ENCODE measurements at regions not wholly inside any gene's neighbourhood (a gene's known extent, or its start where the extent isn't known, plus 50 kb on each side); places are given as distances from the start of the nearest gene placed in this dataset.
A peak's percentile ranks its signal among the peaks of the same experiment; 100 is the strongest.
"Not testable (repeated sequence)": the region's sequence is repeated elsewhere in the genome, so short reads cannot be mapped to it uniquely, and the experiment has no call there.

DNA sequence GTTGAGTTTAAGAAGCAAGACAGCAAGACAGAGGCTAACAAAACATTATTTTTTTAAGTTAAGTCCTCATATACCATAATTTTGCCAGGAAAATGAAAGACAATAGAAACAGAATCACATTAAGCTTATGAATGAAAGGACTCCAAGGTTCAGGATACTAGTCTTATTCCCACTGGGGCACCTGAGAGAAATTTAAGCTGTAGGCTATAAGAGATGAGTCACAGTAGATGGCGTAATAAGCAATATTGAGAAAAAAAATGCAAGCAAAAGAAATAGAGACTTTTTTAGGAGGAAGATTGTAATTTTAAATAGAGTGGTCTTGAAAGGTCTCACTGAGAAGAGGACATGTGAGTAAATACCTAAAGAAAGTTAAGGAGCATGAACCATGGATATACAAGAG lies 57.1 kb upstream of the KIF2B start:
- no peak for DNase-seq
- intact Hi-C loops (cut with DNase I), result no loop called here

DNA sequence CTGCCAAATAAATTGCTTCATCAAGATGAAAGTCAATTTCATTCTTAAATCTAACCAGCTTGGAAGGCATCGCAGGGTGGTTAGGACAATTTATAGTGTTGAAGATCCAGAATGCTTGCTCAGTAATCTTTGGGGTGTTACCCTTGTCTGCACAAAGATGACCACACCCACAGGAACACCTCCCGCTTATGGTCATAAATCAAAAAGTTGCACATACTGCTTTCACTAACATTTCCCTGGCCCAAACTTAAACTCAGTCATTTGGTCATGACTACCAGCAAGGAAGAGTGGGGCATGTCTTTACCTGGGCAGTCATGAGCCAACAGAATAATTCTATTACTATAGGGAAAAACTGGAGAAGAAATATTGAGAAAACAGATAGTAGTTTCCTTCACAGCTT lies 57.6 kb upstream of the KIF2B start:
- no peak for DNase-seq
- intact Hi-C loops (cut with DNase I), result no loop called here

DNA sequence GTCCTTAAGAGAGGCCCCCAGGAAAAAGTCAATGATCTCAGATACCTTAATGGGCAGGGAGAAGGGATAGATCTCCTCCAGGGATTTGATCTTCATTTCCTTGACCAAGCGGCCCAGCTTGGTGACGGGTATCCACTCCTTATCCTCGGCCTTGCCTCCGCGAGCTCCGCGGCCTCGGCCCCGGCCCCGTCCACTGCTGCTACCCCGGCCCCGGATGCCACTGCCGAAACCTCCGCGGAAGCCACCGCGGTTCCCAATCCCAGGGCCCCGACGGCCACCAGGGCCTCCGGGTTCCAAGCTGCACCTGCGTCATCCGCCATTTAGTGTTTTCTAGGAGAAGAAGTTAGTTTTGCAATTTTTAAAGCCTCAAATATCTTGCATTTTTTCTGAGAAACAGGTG lies 65.2 kb upstream of the KIF2B start:
- no peak for DNase-seq
- intact Hi-C loops (cut with DNase I), result no loop called here

DNA sequence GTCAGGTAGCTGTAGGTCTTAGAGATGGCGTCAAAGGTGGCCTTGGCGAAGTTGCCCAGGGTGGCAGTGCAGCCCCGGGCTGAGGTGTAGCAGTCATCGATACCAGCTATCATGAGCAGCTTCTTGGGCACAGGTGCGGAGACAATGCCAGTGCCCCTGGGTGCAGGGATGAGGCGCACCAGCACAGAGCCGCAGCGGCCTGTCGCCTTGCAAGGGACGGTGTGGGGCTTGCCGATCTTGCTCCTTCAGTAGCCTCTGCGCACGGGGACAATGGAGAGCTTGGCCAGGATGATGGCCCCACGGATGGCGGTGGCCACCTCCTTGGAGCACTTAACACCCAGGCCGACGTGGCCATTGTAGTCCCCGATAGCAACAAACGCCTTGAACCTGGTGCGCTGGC lies 65.6 kb upstream of the KIF2B start:
- intact Hi-C loops (cut with DNase I); DNase-seq: not testable (repeated sequence)

DNA sequence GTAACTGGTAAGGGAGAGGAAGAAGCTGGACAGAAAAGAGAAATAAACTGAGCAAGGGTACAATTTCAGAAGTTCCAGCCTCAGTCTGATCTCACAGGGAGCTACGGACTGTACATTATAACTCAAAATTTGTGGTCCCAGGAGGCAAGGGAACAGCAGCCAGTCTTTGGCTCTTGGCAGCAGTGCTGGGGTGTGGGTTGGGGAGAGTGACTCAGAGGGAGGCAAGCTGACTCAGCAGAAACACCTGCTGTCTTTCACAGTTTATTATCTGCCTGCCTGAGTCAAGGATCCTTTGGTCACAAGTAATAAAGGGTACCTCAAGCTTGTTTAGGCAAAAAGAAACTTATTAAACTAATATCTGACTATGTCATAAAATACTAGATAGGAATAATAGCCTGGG lies 73.5 kb upstream of the KIF2B start:
- peak in 41 of 42 donors; percentile 2 to 76 (median 36) for DNase-seq
- intact Hi-C loops (cut with DNase I), result no loop called here

DNA sequence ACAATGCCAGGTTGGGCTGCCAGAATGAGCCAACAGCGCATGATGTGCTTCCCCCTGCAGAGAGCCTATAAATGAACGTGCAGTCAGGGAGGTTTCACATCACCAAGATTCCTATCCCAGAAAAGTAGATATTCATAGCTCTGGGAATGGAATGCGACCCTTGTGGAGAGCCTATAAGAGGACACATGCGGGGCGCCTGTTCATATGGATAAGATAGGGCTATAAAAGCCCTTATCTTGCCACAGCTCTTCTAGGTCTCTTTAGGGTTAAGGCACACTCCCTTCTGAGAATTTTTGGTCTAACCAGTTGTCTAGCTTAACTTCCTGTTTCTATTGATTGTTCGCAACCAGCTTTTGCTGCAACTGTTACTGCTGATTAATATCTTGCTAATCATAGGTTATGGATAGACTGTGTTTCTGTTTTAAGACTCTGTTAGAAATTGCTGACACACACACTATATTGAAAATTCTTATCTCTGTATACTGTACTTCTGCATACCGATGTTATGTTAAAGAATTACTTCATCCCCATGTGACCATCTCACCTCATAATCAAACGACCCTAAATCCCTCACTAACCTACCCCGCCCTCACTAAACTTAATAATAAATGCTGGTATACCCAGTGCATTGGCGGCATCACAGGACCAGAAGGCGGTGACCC lies 74.4 kb upstream of the KIF2B start:
- DNase-seq; intact Hi-C loops (cut with DNase I): not testable (repeated sequence)

DNA sequence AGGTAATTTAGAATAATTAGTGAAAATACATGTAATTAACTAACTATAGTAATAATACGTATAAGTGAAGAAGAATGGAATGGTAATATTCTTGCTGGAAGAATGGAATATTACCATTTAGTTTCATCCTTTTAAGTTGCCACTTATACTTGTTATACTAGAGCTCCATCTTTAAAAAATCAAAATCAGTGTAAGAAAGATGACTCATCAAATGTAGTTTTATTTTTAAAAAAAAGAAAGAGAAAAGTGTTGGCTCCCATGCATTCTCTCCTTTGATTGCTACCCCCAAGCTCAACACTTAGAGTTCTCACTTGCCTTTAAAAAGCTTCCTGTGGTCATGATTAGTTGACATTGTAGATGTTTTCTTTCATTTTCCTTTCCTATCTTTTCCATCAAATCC lies 82.4 kb upstream of the KIF2B start:
- no peak for DNase-seq
- intact Hi-C loops (cut with DNase I), result no loop called here

DNA sequence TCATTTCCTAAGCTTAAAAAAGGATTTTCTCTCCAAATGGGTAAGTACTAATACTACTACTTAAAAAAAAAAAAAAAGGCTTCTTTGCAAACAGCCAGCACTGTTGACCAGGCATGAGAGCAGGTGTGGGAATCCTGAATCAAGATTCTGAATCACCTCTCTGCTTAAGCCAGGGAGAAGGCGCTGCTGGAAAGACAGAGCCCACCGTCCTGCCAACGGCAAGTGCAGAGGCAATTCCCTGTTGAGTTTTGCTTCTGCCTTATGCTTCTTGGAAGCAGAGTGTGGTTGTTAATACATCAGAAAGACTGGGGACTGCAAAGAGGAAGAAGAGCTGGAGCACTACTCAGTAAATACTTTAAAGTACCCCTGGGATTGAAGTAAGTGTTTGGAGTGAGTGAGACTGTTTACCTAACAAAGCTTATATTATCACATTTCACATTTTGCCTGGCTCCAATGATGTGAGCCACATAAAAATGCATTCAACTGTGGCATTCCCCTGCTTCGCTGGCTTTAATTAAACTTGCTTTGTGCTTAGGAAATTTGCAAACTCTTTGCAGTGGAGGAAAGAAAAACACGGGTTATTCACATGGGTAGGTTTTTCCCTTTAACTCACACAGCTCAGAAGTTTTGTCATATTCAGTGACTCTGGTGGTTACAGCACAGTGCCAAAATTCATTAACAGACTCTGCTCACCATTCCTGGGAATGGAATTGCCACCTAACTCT lies 86.0 kb upstream of the KIF2B start:
- intact Hi-C loops (cut with DNase I), result no loop called here

DNA sequence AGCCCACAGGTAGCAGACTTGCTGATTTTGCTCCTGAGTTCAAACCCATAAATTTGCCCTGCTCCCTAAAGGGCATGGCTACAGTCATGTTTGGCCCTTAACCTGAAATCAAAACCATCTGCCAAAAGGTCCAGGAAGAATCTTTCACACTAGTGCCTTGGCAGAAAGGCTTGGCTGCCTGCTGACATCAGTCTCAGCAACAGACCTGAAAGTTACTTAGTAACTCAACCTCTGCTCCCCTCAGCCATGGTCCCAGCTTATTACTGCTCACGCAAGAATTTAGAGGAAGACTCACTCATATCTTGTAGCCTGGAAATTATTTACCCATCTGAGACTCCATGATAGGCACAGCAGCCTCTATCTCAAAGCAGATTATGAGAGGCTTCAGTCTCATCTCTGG lies 98.0 kb upstream of the KIF2B start:
- intact Hi-C loops (cut with DNase I), result no loop called here
- DNase-seq, result no peak

More for the DNA sequence above, 86.0 kb upstream of the KIF2B start:
- DNase-seq, result no peak

DNA sequence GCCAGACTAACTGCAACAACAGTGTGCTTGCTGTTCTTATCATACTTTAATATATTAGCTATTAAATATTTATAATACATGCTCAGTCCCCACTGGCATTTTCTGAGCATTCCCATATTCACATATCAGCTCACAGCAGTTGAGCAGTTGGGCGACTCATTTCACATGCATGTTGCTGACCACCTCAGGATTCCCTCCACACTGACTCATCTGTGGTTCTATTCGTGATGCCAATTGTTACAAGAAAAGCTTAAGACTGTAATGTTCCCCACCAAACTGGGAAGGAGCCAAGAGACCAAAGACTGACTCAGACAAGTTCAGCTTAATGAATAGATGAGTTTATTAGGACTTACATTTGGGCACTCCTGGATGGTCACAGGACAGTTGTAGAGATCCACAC lies 100.3 kb upstream of the KIF2B start:
- DNase-seq, result no peak
- intact Hi-C loops (cut with DNase I), result no loop called here

DNA sequence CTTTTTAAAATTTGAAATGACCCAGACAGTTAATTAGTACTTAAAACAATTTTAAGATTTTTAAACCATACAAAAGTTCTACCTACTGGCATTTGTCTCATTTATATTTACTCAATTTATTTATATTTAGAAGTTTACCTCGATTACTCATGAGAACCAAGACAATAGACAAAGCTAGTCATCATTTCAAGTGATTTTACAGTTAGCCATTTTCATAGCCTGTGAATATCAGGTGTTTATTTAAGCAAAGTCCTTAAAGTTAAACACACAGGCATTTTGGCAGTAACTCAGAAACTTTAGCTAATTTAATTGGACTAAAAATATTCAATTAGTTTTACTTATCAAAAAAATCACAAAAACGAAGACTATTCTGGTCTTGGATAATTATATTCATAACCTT lies 101.6 kb upstream of the KIF2B start:
- no peak for DNase-seq
- intact Hi-C loops (cut with DNase I), result no loop called here

DNA sequence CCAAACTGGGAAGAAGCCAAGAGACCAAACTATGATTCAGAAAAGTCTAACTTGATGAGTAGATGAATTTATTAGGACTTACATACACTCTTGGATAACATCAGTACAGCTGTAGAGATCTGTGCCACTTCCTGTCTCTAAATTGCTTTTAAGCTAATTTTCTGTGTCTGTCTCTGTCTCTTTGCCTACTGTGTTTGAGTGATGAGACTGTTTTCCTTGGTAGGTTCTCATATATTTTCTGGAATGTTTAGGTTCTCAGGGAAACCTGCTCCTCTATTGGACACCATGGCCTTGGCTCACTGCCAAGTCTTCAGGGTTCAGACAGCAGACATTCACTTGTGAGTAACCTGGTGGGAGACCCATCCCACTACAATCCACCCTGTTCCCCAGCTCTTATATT lies 103.5 kb upstream of the KIF2B start:
- intact Hi-C loops (cut with DNase I), result no loop called here
- peak in 2 of 42 donors; percentile 2 to 43 for DNase-seq

DNA sequence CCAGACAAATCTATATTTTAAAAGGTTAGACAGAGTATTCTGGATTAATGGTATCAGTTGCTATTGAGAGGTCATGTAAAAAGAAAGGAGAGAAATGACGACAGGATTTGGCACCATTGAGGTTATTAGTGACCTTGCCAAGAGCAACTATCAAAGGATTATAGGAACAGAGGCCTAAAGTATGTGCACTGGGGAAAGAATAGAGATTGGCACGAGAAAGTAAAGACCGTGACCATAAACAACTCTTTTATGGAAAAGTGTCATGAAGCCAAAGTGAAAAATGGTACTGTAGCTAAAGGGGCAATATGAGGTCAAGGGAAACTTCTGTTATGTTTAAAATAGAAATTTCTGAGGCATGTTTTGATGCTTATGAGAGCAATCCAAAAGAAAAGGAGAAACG lies 115.2 kb upstream of the KIF2B start:
- intact Hi-C loops (cut with DNase I), result no loop called here
- DNase-seq, result no peak

DNA sequence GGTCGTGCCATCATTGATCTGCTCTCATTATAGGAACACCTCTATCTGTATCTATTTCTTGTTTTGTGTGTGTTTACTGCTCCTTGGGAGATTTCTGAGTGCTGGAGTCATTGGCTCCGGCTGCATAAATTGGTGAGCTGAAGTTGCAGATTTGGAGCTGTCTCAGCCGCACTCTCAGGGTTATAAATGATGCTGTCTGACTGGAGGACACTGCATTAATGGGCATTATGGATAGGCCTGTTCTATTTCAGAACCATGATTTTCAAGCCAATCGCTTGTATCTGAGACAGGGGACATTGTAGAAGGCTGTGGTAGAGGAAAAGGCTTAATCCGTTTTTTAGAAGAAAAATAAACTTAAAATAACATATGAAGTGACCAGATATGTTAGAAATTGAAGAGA lies 126.4 kb upstream of the KIF2B start:
- DNase-seq, result no peak
- intact Hi-C loops (cut with DNase I), result no loop called here

DNA sequence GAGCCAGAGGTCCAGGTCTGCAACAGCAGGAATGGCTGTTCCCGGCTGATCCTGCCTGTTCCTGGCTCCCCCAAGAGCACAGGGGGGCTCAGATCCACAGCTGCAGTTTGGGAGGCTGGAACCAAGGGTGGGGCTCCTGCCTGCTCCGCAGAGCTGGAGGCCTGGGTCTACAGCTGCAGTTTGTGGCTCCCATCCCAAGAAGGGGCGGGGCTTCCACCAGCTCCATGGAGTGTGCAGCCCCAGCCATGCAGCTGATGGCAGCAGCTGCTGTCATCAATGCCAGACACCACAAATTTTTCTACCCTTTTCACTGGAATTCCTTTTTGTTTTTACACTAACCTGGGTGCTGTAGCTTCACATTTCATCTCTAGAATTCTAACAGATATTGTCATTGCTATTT lies 135.4 kb upstream of the KIF2B start:
- intact Hi-C loops (cut with DNase I), result no loop called here

DNA sequence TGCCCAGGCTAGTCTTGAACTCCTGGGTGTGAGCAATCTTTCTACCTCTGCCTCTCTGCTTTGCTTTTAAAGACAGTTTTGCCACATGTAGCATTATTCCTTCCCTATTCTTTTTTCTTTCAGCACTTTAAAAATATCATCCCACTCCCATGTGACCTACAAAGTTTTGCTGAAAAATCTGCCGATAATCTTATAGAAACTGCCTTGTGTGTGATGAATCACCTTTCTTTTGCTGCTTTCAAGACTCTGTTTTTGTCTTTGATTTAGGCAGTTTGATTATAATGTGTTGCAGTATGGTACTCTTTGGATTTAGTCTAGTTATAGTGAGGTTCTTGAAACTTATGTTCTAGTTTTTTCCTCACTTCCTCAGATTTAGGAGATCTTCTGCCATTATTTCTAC lies 142.0 kb upstream of the KIF2B start:
- intact Hi-C loops (cut with DNase I), result no loop called here

More for the DNA sequence above, 135.4 kb upstream of the KIF2B start:
- DNase-seq, result no peak

DNA sequence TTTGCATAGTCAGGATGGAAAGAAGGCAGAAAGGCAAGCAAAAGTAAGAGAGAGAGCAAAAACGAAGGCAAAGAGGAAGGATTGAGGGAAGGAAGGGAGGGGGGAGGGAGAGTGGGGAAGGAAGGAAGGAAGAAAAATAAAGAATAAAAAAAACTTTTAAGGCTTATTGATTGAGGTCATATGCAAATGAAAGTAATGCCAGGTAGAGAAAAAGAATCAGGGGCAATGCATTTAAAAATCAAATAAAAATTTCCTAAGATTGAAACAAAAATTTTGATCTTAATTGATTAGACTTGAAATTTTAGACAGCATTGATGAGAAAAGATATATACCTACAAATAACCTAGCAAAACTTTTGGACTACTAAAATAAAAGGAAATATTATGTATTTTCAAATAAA lies 153.9 kb upstream of the KIF2B start:
- DNase-seq, result no peak
- intact Hi-C loops (cut with DNase I), result no loop called here

More for the DNA sequence above, 142.0 kb upstream of the KIF2B start:
- DNase-seq, result no peak

DNA sequence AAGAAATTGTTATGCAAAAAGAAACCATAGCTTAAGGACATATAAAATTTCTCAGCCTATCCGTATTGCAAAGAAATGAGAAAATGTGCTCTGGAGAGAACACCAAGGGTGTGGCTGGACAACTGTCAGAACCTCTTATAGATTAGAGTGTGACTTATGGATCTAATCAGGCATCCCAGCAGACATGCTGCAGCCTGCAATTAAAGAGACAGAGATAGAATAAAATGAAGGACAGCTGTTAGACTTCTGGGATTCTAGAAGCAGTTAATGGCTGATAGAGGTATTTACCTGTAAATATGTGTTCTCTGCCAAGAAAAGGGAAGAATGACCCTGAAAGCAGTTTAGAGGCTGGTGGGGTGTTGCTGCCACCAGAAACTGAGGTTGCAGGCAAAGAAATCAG lies 160.1 kb upstream of the KIF2B start:
- DNase-seq, result no peak
- intact Hi-C loops (cut with DNase I), result no loop called here

DNA sequence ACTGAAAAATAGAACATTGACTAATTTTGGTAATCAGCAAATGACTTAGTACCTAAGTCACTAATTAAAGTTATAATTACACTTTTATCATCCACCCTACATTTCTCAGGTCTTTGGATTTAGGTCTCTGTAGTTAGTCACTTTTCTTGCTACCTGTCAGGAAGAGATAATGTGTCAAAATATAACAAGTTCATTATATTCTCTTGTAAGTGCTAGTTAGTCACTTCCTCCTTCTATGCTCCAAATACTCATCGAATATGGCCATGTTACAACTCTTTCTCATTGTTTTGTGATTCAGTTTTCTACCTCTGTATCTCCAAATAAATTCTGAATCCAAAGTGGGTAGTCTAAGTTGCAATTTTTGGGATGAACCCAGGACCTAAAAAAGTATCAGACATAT lies 163.5 kb upstream of the KIF2B start:
- intact Hi-C loops (cut with DNase I), result no loop called here
- DNase-seq, result no peak

DNA sequence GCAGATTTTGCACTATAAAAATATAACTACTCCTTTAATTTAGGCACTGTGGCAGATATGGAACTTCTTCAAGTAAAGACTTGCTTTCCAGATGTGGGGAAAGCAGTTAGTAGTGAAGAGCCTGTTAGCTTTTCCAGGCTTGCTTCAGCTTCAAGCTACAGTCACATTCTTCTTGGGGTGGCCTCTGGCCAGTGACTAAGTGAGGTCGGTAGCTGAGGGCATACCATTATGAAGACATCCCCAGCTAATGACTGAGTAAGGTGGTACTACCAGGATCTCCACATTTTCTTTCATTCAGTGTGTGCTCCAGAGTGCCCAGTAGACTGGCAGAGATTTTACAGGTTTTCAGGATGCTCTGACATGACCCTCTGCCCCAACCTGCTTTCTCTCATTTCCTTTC lies 167.1 kb upstream of the KIF2B start:
- DNase-seq, result no peak
- intact Hi-C loops (cut with DNase I), result no loop called here

DNA sequence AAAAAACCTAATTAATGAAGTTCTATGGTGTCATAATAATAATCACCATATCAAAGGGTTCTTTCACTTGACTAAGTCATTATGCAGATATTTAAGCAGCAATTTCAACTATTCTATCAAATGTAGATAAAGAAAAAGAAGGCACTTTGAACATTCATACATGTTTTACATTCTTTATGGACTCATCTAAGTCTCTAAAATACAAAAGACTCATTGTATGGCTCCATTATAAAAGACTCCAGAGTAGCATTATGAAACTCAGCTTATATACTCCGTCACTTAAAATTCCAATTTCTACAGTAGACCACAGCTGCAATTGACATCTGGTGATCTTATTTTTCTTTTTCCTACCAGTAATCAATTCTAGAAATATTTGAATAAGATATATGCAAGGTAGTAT lies 173.5 kb upstream of the KIF2B start:
- DNase-seq, result no peak
- intact Hi-C loops (cut with DNase I), result no loop called here
